COLO829 (cell line): ENCODE measurements at regions not wholly inside any gene's neighbourhood (a gene's known extent, or its start where the extent isn't known, plus 50 kb on each side); places are given as distances from the start of the nearest gene placed in this dataset.

Experiments
- DNase-seq: peaks from one replicate; pipeline ENCODE4 v3.0.0; 2012; ENCODE audit warnings: low spot score

DNA sequence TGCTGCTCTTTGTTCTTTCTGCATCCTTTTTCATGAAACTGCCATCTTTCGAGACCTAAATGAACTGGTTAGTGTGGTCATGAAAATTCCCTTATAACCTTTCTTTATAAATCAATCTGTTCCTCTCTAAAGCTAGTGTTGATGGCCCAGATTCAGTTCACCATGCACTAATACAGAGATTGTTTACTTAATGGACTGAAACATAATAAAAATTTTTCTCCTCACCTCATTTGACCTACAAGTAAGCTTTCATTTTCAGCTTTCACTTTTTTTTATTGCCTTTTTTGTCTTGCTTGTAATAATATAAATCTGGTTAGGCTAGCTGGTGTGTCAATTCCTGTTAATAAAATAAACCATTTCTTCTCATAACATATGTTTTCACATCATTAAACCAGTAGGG is 183.8 kb downstream of the CCDC59 start:
- DNase-seq = no peak

DNA sequence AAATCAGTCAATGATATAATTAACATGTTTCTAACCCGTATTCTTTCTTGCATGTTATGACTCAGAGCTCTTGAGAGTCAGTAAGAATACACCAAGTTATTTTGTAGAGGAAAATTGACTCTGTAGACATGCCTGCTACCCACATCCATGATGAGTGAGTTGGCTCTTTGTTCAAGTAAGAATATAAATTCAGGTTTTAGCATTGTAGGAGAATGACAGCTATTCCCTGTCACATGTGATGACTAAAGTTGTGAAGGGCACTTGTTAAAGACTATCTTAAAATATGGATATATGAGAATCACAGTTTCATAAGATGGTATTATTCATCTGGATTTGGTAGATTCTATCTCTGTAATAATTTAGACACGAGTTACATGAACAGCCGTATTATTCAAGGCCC is 209.1 kb downstream of the CCDC59 start:
- DNase-seq = peak; percentile 50

DNA sequence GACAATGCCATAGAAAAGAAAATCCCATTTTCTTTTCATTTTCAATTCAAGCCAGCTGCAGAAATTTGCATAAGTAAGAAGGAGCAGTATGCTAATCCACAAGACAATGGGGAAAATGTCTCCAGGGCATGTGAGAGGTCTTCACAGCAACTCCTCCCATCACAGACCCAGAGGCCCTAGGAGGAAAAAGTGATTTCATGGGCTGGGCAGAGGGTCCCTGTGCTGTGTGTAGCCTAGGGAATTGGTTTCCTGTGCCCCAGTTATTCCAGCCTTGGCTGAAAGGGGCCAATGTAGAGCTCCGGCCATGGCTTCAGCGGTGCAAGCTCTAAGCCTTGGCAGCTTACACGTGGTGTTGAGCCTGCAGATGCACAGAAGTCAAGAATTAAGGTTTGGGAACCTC is 211.4 kb downstream of the CCDC59 start:
- no peak for DNase-seq

DNA sequence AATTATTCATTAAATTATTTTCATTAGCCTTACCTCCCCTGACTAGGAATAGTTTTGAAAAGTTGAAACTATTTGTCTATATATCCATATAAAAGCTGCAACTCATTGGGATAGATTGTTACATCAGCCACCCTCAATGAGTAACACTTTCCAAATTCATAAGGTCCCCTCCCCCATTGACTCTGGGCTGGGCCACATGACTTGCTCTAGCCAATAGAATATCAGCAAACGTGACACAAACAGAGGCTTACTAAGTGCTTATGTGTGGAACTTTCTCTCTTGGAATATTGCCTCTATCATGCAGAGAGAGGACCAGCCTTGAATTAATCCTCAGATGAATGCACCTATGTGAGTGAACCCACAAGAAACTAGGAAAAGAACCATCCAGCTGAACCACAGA is 213.7 kb downstream of the CCDC59 start:
- DNase-seq = no peak

DNA sequence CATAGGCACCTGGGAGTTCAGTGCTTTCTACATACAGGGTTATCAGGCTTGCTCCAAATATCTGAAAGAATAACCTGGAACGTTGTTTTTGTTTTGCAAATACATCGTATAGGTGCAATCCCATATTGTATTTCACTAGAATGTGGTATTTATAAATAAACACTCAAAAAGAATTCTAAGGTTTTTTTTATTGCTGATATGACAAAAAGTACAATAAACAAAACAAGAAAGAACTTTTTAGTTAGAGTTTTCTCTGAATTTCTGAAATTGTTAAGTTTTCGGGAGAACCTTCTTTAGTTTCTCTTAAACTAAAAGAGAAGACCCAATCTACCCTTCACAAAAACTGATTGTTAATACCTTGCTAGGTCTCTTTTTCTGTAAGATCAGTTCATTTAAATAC is 225.8 kb downstream of the CCDC59 start:
- DNase-seq = no peak

DNA sequence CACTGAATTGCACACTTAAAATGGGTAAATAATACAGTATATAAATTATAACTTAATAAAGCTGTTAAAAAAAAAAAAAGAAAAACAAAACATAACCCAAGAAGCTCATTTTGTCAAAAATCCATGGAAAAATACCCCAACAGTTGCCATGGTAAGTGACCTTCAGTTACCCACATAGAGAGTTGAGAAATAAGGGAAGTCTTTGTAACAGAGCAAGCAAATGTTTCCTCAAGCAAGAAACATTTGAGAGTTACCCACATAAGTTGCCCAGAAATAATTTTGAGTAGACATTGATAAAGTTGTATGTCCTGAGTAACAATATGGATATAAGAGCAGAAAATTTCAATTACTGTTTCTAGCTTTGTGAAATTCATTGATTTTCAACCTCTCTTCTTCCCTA is 227.4 kb downstream of the CCDC59 start:
- no peak for DNase-seq

DNA sequence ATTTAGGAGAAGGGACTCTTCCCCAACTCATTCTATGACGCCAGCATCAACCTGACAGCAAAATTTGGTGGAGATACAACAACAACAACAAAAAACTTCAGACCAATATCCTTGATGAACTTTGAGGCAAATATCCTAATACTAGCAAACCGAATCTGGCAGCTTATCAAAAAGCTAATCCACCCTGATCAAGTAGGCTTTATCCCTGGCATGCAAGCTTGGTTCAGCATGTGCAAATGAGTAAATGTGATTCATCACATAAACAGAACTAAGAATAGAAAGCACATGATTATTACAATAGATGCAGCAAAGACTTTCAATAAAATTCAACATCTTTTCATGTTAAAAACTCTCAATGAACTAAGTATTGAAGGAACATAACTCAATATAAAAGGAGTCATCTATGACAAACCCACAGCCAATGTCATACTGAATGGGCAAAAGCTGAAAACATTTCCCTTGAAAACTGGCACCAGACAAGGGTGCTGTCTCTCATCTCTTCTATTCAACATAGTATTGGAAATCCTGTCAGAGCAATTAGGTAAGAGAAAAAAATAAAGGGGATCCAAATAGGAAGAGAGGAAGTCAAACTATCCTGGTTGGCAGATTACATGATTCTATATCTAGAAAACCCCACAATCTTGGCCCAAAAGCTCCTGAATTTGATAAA is 233.3 kb downstream of the CCDC59 start:
- DNase-seq = no peak

DNA sequence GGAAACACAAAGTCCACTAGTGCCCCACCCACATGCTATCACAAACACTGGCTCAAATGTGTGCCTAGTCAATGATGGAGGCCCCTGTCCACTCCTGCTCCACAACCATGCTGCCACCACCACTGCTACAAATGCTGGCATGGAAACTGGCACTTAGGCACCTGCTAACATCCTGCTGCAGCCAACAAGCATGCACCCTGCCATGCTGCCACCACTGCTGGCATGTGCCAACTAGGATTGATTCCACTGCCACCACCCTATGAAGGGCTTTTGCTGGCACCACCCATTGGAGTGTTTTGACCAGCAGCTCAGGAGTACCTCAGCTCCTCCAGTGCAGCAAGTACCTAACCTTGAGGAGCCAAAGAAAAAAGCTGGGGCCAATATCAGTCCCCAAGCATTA is 236.6 kb downstream of the CCDC59 start:
- DNase-seq = no peak

DNA sequence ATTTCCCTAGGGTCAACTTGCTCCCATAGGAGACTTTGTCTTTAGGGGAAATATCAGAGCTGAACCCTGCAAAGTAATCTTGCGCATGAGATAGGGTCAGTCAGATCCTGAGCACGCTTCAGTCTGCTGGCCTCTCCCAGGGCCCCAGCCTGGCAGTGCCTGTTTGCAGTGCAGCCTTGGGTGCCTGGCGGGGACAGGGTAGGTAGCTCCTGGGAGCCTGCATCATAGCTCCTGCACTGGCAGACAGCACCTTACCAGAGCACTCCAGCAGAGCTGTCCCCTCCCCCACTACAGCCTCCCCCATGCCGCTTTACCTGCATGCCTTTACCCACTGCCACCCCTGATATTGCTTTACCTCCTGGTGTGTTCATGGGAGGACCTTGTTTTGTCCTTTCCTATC is 237.3 kb downstream of the CCDC59 start:
- no peak for DNase-seq

DNA sequence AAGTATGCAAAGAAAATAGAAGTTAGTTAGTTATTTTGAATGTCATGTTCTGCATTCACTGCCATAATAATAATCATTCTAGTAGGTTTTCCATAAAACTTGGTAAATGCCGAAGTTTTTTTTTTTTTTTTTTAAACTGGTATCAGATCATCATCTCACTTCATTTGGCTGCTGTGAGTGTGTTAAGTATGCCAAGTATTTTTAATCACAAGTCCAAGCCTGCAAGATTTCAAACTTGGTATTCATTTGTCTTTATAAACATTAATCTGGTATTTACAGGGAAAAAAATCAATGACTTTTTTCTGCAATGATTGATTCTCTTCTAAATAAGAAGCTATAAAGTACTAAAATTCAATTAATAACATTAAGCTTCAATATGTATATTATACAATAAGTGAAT is 248.9 kb downstream of the CCDC59 start:
- DNase-seq = no peak

DNA sequence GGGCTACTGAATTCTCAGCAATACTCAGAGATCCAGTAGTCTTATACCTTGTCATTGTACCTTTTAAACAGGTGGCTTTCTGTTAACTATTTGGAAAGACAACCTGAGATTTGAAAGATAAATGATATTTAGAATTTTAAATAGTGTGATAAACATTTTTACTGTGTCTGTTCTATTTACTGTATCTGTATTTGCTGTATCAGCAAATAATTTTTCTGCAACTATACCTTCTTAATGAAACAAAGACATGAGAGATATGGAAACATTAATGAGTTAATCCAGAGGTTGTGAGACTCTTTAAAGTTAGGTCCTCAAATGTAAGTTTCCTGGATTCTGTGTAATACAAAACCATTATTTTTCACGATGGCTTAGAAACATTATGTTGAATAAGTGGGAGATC is 249.6 kb downstream of the CCDC59 start:
- DNase-seq = no peak

DNA sequence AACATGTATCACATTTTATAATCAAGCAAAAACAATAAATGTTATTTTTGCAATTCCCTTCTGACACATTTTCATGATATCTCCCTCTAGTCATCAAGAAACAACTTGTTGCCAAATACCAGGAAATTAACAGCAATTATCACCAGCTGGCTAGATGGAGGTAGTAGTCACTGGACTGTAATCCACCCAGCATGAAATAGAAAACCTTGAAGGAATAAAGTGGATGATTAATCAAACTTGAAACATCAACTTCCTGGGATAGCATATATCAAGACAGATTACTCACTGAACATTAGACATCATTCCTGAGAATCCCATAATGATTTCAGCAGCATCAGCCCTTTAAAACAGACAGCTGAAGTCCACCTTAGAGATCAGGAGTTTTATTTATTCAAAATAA is 259.0 kb downstream of the CCDC59 start:
- DNase-seq = no peak

DNA sequence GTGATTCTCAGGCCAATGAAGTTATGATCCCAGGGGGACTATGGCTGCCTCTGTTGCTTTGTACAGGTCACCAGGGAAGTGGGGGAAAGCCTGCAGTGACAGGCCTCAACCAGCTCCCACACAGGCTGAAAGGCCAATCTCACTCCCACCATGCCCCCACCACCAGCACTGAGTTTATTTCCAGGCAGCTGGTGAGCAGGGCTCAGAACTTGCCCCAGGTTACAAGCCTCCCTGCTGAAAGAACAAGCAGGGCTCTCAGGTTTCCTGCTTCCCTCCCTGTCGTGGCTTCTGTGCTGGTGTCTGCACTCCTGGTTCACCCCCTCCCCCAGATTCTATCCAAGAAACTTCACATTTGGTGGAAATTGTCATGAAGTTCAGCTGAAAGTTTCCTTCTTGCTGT is 260.3 kb downstream of the CCDC59 start:
- no peak for DNase-seq

DNA sequence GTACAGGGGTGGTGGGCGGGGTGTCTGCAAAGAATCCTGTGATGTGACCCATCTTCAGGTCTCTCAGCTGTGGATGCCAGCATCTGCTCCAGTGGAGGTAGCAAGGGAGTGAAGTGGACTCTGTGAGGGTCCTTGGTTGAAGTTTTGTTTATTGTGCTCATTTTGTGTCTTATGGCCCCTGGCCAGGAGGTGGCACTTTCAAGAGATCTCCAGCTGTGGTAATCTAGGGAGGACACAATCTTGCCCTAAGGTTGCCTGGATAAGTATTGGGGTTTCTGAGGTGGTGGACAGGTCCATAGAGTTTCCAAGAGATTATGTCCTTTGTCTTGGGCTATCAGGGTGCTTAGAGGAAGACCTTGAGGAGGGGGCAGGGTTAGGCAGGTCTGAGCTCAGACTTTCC is 260.7 kb downstream of the CCDC59 start:
- no peak for DNase-seq

DNA sequence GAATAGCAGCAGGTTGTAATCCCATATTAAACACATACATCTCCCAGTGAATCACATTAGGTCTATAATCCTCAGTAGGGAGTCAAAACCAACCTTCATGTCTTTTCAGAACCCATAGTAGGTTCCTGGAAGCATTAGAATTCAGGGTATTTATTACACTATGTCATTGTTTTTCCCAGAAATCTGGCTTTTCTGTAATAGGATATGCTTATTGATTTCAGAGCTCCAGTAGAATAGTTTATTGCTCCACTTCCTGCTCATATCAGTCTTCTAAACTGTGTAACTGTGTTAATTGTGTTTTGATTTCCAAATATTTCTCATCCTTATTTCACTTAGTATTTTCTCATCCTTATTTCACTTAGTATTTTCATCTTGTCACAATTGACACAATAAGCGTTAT is 268.0 kb downstream of the CCDC59 start:
- no peak for DNase-seq

DNA sequence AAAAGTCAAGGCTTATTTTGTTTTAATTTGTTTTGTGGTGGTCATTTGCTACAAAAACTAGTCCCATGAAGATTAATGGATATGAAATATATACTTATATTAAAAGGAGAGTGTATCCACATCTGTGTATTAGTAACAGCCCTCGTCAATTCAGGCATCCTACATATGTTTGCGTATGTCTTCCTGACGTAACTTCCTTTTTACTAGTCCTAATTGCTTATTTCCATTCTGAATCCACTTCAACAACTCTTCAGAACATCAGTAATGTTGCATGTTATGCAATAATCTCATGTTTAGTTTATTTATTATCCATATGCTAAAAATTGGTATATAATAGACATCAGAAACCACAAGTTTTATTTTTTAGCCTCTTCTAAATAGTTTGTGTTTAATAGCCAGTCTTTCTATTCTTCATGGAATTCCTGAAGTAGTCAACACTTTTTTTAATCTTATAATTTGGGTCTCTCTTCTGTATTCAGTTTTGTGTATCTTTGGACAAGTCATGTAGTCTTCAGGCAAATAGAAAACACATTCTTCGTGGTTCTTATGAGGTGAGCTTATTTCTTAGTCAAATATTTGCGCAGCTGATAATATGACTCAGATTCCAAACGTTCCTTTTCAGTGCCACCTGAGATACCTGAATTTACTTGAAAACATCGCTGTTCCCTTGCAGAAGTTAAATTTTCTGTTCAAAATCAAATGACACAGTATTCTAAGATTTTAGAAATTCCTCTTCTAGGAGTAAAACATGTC is 268.6 kb downstream of the CCDC59 start:
- DNase-seq = no peak

DNA sequence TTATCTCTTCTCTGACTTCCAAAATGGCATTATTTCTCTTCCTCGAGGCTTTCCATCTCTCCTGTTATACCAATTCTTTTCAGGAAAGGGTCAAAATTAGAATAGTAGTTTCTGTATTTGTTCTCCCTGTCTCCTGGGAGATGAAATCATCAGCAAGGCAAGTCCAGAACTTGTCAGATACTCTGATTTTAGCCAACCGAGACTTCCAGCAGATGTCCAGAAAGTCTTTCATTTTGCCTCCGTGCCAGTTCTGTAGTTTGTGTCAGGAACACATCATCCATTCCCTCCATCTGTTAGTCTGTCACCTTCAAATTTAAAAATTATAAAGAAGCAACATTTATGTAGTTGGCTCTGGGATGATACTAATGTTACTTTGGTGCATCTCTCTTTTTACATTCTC is 275.7 kb downstream of the CCDC59 start:
- no peak for DNase-seq

DNA sequence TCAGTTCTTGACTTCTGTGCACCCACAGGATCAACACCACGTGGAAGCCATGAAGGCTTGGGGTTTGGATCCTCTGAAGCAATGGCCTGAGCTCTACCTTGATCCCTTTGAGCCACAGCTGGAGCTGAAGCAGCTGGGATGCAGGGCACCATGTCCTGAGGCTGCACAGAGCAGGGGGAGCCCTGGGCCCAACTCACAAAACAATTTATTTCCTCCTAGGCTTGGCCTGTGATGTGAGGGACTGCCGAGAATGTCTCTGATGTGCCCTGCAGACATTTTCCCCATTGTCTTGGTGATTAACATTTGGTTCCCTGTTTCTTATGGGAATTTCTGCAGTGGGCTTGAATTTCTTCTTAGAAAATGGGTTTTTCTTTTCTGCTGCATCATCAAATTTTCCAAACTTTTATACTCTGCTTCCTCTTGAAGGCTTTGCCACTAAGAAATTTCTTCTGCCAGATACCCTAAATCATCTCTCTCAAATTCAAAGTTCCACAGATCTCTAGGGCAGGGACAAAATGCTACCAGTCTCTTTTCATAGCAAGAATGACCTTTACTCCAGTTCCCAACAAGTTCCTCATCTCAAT is 288.2 kb downstream of the CCDC59 start:
- no peak for DNase-seq

DNA sequence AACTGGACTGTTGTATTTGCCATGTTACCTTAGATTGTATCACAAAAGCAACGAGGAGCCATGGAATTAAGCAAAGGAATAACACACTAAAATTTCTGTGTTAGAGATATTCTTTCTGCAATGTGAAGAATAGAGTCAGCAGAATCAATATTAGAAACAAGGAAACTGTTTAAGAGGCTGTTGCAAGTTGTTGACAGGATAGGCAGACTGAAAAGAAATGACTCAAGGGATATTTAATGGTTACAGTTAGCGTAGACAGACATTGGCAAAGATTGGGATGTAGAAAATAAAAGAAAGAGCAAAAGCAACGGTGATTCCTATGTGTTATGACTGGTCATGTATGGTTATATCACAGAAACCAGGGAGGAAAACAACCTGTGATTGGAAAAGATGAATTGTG is 299.0 kb upstream of the PPFIA2 start:
- no peak for DNase-seq

DNA sequence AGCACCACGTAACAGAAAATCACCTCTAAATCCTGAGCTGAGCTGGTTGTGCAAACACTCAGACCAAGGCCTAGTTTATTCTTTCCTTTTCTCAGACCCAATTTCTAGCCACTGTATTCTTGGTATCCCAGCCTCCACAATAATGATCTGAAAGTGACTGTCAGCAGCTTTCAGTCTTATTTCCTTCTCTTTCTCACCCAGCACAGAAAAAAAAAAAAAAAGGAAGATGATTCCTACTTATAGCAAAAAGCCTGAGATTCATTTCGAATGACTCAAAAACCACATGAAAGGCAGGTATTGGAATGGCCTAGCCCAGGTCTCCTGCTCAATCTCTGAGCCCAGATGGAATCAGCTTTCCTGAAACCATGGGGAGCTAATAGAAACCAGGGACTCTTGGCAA is 298.6 kb upstream of the PPFIA2 start:
- DNase-seq = no peak

DNA sequence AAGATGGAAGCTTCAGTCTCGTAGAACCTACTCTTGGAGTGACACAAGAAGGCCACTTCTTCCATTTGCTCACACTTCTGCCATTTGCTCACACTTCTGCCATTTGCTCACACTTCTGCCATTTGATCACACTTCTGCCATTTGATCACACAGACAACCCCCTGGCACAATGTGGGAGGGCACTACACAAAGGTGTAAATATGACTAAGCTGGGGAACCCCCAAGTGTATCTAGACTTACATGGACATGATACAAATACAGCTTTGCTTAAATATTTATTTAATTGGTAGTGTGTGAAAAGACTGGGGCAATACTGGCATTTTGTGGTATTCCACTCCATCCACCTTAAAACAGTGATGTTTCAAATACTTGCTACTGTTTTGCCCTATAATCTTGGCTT is 296.2 kb upstream of the PPFIA2 start:
- no peak for DNase-seq

DNA sequence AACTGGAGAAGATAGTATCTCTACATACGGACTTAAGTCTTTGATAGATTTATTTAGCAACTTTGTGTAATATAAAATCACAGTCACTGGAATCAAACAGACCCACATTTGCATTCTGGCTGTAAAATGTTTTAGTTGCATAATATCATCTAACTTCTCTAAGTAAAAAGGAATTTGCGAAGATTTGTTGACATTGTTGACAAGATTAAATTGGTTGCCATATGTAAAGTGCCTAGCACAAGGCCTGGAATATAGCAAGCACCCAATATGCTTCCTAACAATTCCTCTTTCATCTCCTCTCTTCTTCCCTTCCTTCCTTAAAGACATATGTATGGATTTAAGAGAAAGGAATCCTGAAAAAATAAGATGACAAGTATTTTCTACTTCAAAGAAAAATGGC is 295.4 kb upstream of the PPFIA2 start:
- no peak for DNase-seq

DNA sequence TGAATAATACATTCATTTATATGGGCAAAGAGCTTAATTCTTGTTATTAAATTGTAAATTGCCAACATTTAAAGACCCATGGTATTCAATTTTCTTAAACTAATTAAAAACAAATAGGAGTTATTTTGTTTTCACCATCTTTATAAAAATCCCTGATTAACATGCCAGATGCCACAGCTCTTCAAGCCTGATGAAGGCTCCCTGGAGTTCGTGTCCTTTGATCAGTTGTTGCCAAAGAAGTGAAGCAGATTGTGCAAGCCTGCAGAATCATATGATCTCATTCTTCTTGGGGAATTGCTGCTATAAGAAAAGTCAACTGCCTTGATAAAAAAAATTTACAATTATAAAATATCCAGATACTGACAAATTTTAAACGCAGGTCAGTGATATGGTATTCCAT is 288.3 kb upstream of the PPFIA2 start:
- DNase-seq = no peak
